ES-I3 (cell line): ENCODE measurements at regions not wholly inside any gene's neighbourhood (a gene's known extent, or its start where the extent isn't known, plus 50 kb on each side); places are given as distances from the start of the nearest gene placed in this dataset.

Source experiments
- H3K36me3 ChIP-seq: 2 replicates; pipeline ENCODE4 v1.6.1; 2013; ENCODE audit warnings: mild to moderate bottlenecking, low read length, control low read depth, moderate library complexity; ENCODE audit not compliant: insufficient read depth
- H3K4me1 ChIP-seq: 2 replicates; pipeline ENCODE4 v1.6.1; 2013; ENCODE audit warnings: mild to moderate bottlenecking, control low read depth, low read length; ENCODE audit not compliant: insufficient read depth
- H3K9ac ChIP-seq: 2 replicates; pipeline ENCODE4 v1.6.1; 2013; ENCODE audit warnings: low read depth, mild to moderate bottlenecking, low read length, moderate library complexity
- H3K9me3 ChIP-seq: 2 replicates; pipeline ENCODE4 v1.6.1; 2013; ENCODE audit warnings: mild to moderate bottlenecking, low read length, moderate library complexity; ENCODE audit not compliant: control insufficient read depth, insufficient read depth

GRCh38 chr2:2825516-2826208, 494.6 kb upstream of the MYT1L start:
- Histone ChIP-seq H3K9ac (no peak overlapping the region), H3K36me3 (no peaks in the 10 kb centered on the region), H3K9me3 (0 out of 2 replicates have a peak, but pooled peaks cover 4% of the 10 kb centered on the region), H3K4me1 (no peaks in the 10 kb centered on the region)

- H3K9me3 ChIP-seq: 0 out of 2 replicates have a peak, but pooled peaks cover 4% of the 10 kb centered on the region
- H3K9ac ChIP-seq: no peak overlapping the region
- H3K4me1 ChIP-seq: no peaks in the 10 kb centered on the region
- no peaks in the 10 kb centered on the region for H3K36me3 ChIP-seq
These were observed 494.0 kb upstream of the MYT1L start for GRCh38 chr2:2825062-2825461.

GRCh38 chr2:2824588-2824987, 493.5 kb upstream of the MYT1L start:
- Histone ChIP-seq H3K4me1 (no peaks in the 10 kb centered on the region), H3K9ac (no peak overlapping the region), H3K9me3 (0 out of 2 replicates have a peak, but pooled peaks cover 4% of the 10 kb centered on the region), H3K36me3 (no peaks in the 10 kb centered on the region)

GRCh38 chr2:2823061-2823753, 492.1 kb upstream of the MYT1L start:
- H3K9ac ChIP-seq: no peak overlapping the region
- H3K36me3 ChIP-seq: no peaks in the 10 kb centered on the region
- H3K4me1 ChIP-seq: no peaks in the 10 kb centered on the region
- 0 out of 2 replicates have a peak, but pooled peaks cover 4% of the 10 kb centered on the region for H3K9me3 ChIP-seq

GRCh38 chr2:2822143-2822542, 491.1 kb upstream of the MYT1L start:
- Histone ChIP-seq H3K36me3 (no peaks in the 10 kb centered on the region), H3K9ac (no peak overlapping the region), H3K4me1 (no peaks in the 10 kb centered on the region), H3K9me3 (0 out of 2 replicates have a peak, but pooled peaks cover 4% of the 10 kb centered on the region)

- H3K4me1 ChIP-seq: no peaks in the 10 kb centered on the region
- no peak overlapping the region for H3K9ac ChIP-seq
- H3K36me3 ChIP-seq: no peaks in the 10 kb centered on the region
- no peaks in the 10 kb centered on the region; the same call in 1 of the 2 replicates for H3K9me3 ChIP-seq
These were observed 481.6 kb upstream of the MYT1L start for GRCh38 chr2:2812648-2813047.

GRCh38 chr2:2812117-2812516, 481.0 kb upstream of the MYT1L start:
- Histone ChIP-seq H3K9me3 (no peaks in the 10 kb centered on the region; the same call in 1 of the 2 replicates), H3K36me3 (no peaks in the 10 kb centered on the region), H3K4me1 (no peaks in the 10 kb centered on the region), H3K9ac (no peak overlapping the region)

GRCh38 chr2:2810504-2810903, 479.4 kb upstream of the MYT1L start:
- H3K4me1 ChIP-seq: no peaks in the 10 kb centered on the region
- H3K9ac ChIP-seq: no peak overlapping the region
- no peaks in the 10 kb centered on the region for H3K36me3 ChIP-seq
- H3K9me3 ChIP-seq: no peaks in the 10 kb centered on the region; the same call in 1 of the 2 replicates

GRCh38 chr2:2809771-2810170, 478.7 kb upstream of the MYT1L start:
- Histone ChIP-seq H3K36me3 (no peaks in the 10 kb centered on the region), H3K4me1 (no peaks in the 10 kb centered on the region), H3K9me3 (no peaks in the 10 kb centered on the region; the same call in 1 of the 2 replicates), H3K9ac (no peak overlapping the region)

- Histone ChIP-seq H3K9me3 (no peaks in the 10 kb centered on the region; the same call in 1 of the 2 replicates), H3K36me3 (no peaks in the 10 kb centered on the region), H3K9ac (no peak overlapping the region), H3K4me1 (no peaks in the 10 kb centered on the region)
These were observed 477.5 kb upstream of the MYT1L start for GRCh38 chr2:2808551-2809058.

GRCh38 chr2:2806711-2807110, 475.6 kb upstream of the MYT1L start:
- H3K4me1 ChIP-seq: no peaks in the 10 kb centered on the region
- H3K36me3 ChIP-seq: no peaks in the 10 kb centered on the region
- no peaks in the 10 kb centered on the region; the same call in none of the 2 replicates for H3K9me3 ChIP-seq
- no peak overlapping the region for H3K9ac ChIP-seq

GRCh38 chr2:2805263-2805662, 474.2 kb upstream of the MYT1L start:
- H3K9ac ChIP-seq: no peak overlapping the region
- peaks cover 2% of the 10 kb centered on the region for H3K9me3 ChIP-seq
- no peaks in the 10 kb centered on the region for H3K36me3 ChIP-seq
- no peaks in the 10 kb centered on the region for H3K4me1 ChIP-seq

- Histone ChIP-seq H3K9me3 (peaks cover 2% of the 10 kb centered on the region), H3K9ac (no peak overlapping the region), H3K4me1 (no peaks in the 10 kb centered on the region), H3K36me3 (no peaks in the 10 kb centered on the region)
These were observed 473.5 kb upstream of the MYT1L start for GRCh38 chr2:2804528-2804927.

- Histone ChIP-seq H3K4me1 (no peaks in the 10 kb centered on the region), H3K9ac (no peak overlapping the region)
These were observed 470.4 kb upstream of the MYT1L start for GRCh38 chr2:2801458-2801857.

GRCh38 chr2:2800697-2801096, 469.6 kb upstream of the MYT1L start:
- H3K36me3 ChIP-seq: no peaks in the 10 kb centered on the region
- H3K9ac ChIP-seq: no peak overlapping the region
- H3K4me1 ChIP-seq: no peaks in the 10 kb centered on the region
- H3K9me3 ChIP-seq: peaks cover 2% of the 10 kb centered on the region

More at GRCh38 chr2:2801458-2801857, 470.4 kb upstream of the MYT1L start:
- no peaks in the 10 kb centered on the region for H3K36me3 ChIP-seq
- peaks cover 2% of the 10 kb centered on the region for H3K9me3 ChIP-seq
